Jurkat, Clone E6-1 (cell line): ENCODE measurements at regions not wholly inside any gene's neighbourhood (a gene's known extent, or its start where the extent isn't known, plus 50 kb on each side); places are given as distances from the start of the nearest gene placed in this dataset.
"Not testable (repeated sequence)": the region's sequence is repeated elsewhere in the genome, so short reads cannot be mapped to it uniquely, and the experiment has no call there.

Experiments
- DNase-seq: peaks from one replicate; pipeline ENCODE4 v3.0.0-alpha.2; 2011; ENCODE audit warnings: low read depth, low spot score
- H3K4me3 ChIP-seq: 2 replicates; pipeline ENCODE4 v1.5.1; 2011; ENCODE audit warnings: mild to moderate bottlenecking, low read length, control low read depth, moderate library complexity

- H3K4me3 ChIP-seq, DNase-seq: not testable (repeated sequence)
These were observed 50.6 kb upstream of the ZNG1B start for GRCh38 chr2:113386780-113387433.

- not testable (repeated sequence) for H3K4me3 ChIP-seq, DNase-seq
These were observed 57.9 kb upstream of the ZNG1B start for GRCh38 chr2:113379621-113380020.

- H3K4me3 ChIP-seq, result no peak overlapping the region
- no peak for DNase-seq
These were observed 60.5 kb upstream of the ZNG1B start for GRCh38 chr2:113376913-113377445.

GRCh38 chr2:113376253-113376912, 61.1 kb upstream of the ZNG1B start:
- no peak for DNase-seq
- no peak overlapping the region for H3K4me3 ChIP-seq

- H3K4me3 ChIP-seq, DNase-seq: not testable (repeated sequence)
These were observed 62.6 kb upstream of the ZNG1B start for GRCh38 chr2:113374857-113375256.

- not testable (repeated sequence) for DNase-seq, H3K4me3 ChIP-seq
These were observed 65.1 kb upstream of the ZNG1B start for GRCh38 chr2:113372258-113372834.

GRCh38 chr2:113370478-113371091, 66.9 kb upstream of the ZNG1B start:
- no peak overlapping the region for H3K4me3 ChIP-seq
- DNase-seq, result peak; percentile 51

GRCh38 chr2:113370030-113370429, 67.5 kb upstream of the ZNG1B start:
- no peak for DNase-seq
- no peak overlapping the region for H3K4me3 ChIP-seq

GRCh38 chr2:113368581-113368980, 68.9 kb upstream of the ZNG1B start:
- DNase-seq, H3K4me3 ChIP-seq: not testable (repeated sequence)

- not testable (repeated sequence) for DNase-seq, H3K4me3 ChIP-seq
These were observed 70.7 kb upstream of the ZNG1B start for GRCh38 chr2:113366821-113367220.

- not testable (repeated sequence) for H3K4me3 ChIP-seq, DNase-seq
These were observed 71.7 kb upstream of the ZNG1B start for GRCh38 chr2:113365791-113366190.

- DNase-seq, H3K4me3 ChIP-seq: not testable (repeated sequence)
These were observed 72.2 kb upstream of the ZNG1B start for GRCh38 chr2:113365290-113365689.

GRCh38 chr2:113361051-113361450, 76.4 kb upstream of the ZNG1B start:
- H3K4me3 ChIP-seq, result no peak overlapping the region
- no peak for DNase-seq

- H3K4me3 ChIP-seq, result no peak overlapping the region
- no peak for DNase-seq
These were observed 78.3 kb upstream of the PAX8 start for GRCh38 chr2:113357071-113357470.

- not testable (repeated sequence) for H3K4me3 ChIP-seq
These were observed 77.6 kb upstream of the PAX8 start for GRCh38 chr2:113356284-113356683.

GRCh38 chr2:113355339-113356015, 76.8 kb upstream of the PAX8 start:
- not testable (repeated sequence) for DNase-seq, H3K4me3 ChIP-seq

More at GRCh38 chr2:113356284-113356683, 77.6 kb upstream of the PAX8 start:
- not testable (repeated sequence) for DNase-seq

GRCh38 chr2:113351375-113352355, 72.9 kb upstream of the PAX8 start:
- no peak overlapping the region for H3K4me3 ChIP-seq
- DNase-seq, result no peak

GRCh38 chr2:113343800-113344199, 65.1 kb upstream of the PAX8 start:
- not testable (repeated sequence) for H3K4me3 ChIP-seq, DNase-seq
